ENCODE measurements at regions not wholly inside any gene's neighbourhood (a gene's known extent, or its start where the extent isn't known, plus 50 kb on each side); places are given as distances from the start of the nearest gene placed in this dataset.

DNA sequence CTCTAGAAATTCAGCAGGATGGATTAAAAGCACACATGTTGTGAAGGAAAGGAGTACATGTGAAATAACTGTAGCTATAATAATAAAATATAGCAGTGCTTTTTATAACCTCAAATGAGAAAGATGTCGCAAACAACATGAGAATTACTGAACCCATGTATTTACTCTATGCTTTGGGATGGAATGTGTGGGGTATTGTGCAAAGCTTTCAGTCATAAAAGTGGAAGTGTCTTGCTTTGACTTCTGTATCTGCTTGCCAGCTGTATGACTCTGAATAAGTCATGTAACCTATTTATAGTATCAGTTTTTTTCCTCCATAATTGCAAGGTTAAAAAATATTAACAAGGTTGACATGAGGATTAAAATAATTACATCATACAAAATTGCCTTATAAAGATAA, 519.3 kb upstream of the CADM2 start:
- DNase-seq (ENCODE audit: low read depth in 4 of 4, low spot score in 2 of 4): no peak

DNA sequence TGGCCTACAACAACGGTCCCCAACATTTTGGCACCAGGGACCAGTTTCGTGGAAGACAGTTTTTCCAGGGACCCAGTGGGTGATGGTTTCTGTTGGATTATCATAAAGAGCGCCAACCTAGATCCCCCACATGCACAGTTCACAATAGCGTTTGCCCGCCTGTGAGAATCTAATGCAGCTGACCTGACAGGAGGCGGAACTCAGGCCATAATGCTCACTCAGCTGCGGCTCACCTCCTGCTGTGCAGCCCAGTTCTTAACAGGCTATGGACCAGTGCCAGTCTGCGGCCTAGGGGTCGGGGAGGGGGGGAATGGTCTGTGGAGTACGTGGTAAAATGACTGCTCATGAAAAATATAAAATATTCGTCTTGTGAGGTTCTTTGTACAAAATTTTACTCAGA, 518.5 kb upstream of the CADM2 start:
- no peak for DNase-seq (ENCODE audit: low read depth in 4 of 4, low spot score in 2 of 4)

DNA sequence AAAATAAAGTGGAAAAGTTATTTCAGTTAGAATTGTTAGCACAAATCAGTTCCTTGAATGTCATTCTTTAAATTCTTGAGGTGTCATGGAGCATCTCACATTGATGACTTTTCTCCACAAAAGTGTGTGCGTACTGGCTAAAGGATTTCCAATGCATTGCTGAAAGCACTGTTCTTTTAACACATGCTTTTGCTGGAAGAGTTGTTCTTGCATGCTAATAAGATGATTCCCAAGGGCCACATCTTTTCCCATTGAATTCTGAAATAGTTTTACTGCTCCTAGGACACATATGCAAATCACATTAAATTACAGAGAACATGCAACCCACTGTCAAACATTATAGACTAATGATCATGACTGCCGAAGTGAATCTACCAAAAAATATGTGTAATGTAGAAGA, 516.3 kb upstream of the CADM2 start:
- DNase-seq (ENCODE audit: low read depth in 4 of 4, low spot score in 2 of 4): no peak

DNA sequence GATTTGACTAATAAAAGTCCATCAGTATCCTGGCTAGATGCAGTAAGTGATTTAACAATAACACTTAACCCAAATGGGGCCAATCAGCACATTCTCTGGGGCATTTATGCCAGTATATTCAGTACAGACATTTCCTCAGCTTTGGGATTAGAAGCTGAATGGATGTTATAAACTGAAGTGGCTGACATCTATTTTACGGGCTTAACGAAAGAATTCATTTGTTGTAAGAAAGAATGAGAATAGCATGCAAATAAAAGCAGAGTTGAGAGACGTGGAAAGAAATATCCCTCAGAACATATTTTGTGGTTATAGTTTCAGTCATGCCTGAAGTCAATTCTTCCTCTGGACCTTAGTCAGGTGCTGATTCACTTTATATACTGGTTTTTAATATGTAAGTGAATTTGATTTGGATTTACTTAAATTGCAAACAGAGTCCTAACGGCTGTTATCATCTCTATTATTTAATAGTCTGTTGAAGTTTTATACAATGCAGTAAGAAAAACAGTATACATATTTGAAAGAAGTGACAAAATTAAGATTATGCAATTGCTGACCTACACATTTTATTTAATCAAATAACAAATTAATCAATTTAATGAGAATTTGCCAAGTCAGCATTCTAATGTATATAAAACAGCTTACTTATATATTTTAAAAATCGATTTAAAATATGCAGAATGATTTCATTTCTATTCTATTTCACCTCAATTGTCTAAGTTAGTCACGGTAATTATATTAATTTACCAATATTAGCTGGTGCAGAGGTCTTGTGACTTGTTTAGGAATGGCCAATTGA, 513.9 kb upstream of the CADM2 start:
- no peak for DNase-seq (ENCODE audit: low read depth in 4 of 4, low spot score in 2 of 4)

DNA sequence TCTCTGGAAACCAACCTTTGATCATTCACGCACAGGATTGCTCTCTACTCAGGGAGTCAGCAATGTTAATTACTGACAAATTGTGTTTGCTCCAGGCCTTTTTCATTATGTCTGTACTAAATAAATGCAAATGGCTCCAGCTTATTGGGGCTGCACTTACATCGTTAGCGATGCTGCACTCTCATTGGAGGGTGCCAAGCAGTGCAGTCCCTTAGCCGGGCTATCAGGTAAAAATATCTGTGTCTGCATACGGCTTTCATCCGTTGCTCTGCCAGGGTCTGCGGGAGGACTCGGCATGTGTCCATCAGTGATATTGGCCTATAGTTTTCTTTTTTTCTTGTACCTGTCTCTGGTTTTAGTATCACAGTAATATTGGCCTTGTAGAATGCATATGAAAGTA, 471.5 kb upstream of the CADM2 start:
- no peak for DNase-seq (ENCODE audit: low read depth in 4 of 4, low spot score in 2 of 4)

DNA sequence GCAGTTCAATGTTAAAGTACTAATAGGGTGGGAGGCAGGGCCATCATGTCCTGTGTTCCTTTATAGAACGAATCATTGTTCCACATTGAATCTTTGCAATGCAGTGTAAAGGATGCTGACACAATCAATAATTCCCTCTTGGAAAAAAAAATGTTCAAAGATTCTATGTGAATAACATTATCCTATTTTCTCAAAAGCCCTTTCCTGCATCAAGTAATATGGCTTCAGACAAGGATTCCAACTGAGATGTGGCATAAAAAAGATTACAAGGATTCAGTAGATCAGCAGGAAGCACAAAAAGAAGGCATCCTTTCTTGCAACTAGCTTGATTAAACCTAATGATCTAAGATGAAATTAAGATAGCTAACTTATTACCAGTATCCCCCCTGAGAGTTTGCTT, 454.0 kb upstream of the CADM2 start:
- no peak for DNase-seq (ENCODE audit: low read depth in 4 of 4, low spot score in 2 of 4)

DNA sequence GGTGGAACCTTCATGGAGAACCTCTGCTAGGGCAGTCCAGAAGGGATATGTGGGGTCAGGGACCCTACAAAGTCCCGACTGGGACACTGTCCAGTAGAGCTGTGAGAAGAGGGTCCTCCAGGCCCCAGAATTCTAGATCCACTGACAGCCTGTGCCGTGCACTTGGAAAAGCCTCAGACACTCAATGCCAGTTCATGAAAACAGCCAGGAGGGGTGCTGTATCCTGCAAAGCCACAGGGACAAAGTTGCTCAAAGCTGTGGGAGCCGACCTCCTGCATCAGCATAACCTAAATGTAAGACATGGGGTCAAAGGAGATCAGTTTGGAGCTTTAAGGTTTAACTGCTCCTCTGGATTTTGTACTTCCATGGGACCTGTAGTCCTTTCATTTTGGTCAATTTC, 448.8 kb upstream of the CADM2 start:
- DNase-seq (ENCODE audit: low read depth in 4 of 4, low spot score in 2 of 4): no peak

DNA sequence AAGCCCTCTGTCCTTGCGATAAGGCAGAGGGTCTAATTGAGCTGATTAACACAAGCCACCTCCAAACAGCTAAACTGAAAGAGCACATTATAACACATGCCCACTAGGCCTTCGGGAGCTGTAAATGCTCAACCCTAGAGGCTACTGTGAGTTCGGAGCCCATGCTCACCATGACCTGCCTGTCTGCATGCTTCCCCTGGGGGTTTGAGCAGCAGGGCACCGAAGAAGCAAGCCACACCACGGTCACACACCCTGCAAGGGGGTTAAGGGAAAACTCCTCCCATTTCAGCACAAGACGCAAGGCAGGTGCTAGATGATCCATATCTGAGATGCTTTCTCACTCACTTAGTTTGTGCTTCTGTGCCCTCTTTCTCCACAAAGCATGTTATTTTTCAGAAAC, 435.9 kb upstream of the CADM2 start:
- DNase-seq (ENCODE audit: low read depth in 4 of 4, low spot score in 2 of 4): no peak

DNA sequence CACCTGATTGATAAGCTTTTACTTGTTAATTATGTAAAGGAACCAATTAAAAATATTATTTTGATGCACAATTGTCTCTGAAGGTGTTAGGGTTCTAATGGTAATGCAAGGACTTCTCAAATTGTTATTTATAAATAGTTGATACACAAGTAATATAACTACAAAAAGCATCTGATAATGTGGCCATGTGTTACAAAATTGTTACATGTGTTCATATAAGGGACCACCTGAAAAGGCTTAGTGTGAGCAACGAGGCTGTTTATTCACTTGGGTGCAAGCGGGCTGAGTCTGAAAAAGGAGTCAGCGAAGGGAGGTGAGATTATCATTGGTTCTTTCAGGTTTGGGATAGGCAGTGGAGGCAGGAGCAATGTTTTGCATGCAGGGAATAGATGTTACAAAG, 421.9 kb upstream of the CADM2 start:
- no peak for DNase-seq (ENCODE audit: low read depth in 4 of 4, low spot score in 2 of 4)

DNA sequence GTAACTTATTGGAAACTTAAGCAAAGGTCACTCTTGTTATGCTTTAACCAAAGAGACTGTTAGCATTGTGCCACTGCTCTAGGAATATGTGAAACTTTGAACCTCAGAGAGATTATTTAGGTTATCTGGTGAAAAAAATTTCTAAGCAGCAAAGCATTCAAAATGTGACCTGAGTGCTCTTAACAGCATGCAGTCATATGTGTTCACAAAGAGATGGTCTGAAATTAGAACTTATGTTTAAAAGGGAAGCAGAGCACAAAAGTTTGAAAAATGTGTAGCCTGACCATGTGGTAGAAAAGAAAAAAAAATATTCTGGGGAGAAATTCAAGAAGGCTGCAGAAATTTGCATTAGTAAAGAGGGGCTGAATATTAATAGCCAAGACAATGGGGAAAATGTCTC, 420.2 kb upstream of the CADM2 start:
- DNase-seq (ENCODE audit: low read depth in 4 of 4, low spot score in 2 of 4): no peak

DNA sequence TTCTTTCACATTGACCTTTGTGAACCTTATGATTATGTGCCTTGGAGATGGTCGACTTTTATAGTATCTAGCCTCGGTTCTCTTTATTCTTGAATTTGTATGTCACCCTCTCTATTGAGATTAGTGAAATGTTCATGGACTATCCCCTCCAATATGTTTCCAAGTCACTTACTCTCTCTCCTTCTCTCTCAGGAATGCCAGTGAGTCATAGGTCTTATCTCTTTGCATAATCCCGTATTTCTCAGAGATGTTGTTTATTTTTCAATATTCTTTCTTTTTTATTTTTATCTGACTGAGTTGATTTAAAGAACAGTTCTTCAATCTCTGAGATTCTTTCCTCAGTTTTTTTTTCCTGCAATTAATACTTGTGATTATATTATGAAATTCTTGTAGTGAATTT, 411.6 kb upstream of the CADM2 start:
- no peak for DNase-seq (ENCODE audit: low read depth in 4 of 4, low spot score in 2 of 4)

DNA sequence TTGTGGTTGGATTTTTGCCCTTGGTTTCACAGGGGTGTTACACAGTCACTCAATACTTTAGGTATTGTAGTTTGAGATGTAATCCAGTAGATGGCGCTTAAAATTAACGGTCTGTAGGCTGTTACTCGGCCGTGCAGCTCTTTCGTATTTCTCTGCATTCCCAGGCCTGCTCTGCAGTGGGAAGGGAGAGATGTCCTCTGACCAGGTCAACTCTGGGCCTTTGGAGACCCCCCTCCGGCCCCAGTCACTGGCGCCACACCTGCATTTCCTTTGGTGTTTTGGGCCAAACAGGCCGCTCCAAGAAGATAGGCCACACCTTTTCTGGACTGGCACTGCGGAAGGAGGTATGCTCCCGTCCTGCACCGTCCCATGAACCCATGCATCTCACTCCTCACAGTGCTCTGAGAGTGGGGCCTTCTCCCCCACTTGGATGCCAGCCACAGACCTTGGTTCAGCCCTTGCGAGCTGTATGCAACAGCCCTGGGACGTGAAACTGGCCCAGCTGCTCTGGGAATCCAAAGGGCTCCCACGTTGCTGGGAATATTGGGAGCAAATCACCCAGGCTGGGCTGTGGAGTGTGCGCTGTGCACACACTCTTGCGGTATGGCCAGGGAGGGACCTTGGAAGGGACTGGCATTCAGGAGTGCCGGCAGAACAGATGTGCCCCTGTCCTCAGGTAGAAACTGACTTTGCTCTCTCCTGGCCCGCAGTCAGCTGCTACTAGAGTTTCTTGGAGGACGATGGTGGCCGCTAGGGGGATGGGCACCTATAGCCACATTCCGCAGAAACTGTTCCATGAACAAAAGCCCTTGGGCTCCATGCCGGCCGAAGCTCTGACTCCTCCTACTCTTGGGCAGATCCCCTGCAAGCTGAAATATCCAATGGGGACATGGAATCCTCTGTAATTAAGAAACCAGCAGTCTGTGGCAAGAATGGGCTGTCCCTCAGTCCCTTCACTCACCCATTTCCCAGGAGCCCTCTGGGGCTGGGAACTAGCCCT, 410.5 kb upstream of the CADM2 start:
- DNase-seq (ENCODE audit: low read depth in 4 of 4, low spot score in 2 of 4): peak in 2 of 4 donors; percentile 0 to 1

DNA sequence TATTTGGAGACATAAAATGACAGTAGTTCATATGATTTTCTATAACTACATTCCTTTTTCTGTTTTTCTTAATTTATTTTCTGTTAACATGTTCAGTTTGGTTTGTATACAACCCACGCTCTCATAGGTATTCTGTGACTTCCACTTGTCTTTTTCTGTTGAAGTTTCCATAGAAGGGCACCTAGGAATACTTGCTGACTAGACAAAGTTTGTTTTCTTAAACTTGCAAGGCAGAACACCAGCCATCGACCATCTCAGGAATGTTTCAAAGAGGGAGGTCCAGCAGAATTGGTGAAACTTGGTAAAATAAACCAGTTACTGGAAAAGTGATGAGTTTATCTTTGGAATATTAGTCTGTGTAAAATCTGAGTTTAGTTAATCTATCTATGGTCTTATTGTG, 403.2 kb upstream of the CADM2 start:
- DNase-seq (ENCODE audit: low read depth in 4 of 4, low spot score in 2 of 4): no peak

DNA sequence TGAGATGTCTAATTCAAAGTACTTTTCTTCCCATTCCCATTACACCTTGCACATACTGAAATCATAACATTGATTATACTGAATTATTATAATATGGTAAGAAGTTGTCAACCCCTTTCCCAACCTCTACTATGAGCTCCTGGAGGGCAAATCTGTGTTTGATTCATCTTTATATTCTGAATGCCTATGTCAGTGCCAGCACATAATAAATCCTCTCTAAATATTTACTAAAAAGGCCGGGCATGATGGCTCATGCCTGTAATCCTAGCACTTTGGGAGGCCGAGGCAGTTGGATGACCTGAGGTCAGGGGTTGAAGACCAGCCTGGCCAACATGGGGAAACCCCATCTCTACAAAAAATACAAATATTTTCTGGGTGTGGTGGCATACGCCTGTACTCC, 392.5 kb upstream of the CADM2 start:
- DNase-seq (ENCODE audit: low read depth in 4 of 4, low spot score in 2 of 4): no peak

DNA sequence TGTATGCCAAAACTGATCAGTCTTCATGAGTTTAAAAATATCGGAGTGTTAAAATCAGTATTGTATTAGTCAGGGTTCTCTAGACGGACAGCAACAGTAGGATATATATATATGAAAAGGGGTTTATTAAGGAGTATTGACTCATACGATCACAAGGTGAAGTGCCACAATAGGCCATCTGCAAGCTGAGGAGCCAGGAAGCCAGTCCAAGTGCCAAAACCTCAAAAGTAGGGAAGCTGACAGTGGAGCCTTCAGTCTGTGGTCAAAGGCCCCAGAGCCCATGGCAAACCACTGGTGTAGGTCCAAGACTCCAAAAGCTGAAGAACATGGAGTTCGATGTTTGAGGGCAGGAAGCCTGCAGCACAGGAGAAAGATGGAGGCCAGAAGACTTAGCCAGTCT, 391.0 kb upstream of the CADM2 start:
- DNase-seq (ENCODE audit: low read depth in 4 of 4, low spot score in 2 of 4): no peak

DNA sequence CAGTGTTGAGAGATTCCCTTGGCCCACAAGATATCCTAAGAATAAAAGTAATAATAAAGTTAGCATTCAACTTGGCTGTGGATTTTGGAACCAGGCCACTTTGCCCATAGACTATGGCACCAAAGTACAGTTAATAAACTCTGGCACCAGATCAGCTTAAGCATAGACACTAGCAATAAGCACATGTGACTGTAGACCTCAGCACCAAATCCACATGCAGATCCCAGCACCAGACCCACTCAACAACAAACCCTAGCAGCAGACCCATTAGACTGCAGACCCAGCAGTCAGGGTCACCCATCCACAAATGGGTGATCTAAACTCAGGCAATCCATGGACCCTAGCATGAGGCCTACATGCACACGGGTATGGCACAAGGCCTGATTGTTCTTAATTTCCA, 384.8 kb upstream of the CADM2 start:
- DNase-seq (ENCODE audit: low read depth in 4 of 4, low spot score in 2 of 4): no peak

DNA sequence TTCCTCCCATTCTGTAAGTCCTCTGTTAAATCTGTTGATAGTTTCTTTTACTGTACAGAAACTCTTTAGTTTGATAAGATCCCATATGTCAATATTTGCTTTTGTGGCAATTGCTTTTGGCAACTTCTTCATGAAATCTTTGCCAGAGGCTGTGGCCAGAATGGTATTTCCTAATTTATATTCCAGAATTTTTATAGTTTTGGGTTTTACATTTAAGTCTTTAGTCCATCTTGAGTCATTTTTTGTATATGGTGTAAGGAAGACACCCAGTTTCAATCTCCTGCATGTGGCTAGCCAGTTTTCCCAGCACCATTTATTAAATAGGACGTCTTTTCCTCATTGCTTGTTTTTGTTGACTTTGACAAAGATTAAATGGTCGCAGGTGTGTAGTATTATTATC, 372.4 kb upstream of the CADM2 start:
- DNase-seq (ENCODE audit: low read depth in 4 of 4, low spot score in 2 of 4): no peak

DNA sequence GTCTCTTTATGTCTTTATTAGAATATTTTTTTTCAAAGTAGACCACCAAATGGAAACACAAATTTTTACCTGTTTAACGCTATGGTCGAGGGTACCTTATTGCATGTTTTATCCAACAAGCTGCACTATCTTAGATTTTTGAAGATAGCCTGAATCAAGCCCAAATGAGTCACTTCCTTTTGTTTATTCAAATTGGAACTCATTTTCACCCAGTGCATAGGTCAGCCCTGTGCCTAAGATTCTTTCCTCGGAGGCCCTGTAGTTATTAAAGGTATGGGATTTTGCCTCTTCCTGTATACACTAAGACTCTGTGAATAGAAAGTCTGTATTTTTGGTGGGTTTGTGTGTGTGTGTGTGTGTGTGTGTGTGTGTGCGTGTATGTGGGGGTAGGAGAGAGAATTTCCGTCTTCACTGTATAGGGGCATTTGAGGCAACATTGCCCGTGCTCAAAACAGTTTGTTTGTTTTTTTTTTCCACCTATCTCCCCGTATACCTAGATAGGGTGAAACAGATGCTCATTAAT, 358.0 kb upstream of the CADM2 start:
- DNase-seq (ENCODE audit: low read depth in 4 of 4, low spot score in 2 of 4): no peak

DNA sequence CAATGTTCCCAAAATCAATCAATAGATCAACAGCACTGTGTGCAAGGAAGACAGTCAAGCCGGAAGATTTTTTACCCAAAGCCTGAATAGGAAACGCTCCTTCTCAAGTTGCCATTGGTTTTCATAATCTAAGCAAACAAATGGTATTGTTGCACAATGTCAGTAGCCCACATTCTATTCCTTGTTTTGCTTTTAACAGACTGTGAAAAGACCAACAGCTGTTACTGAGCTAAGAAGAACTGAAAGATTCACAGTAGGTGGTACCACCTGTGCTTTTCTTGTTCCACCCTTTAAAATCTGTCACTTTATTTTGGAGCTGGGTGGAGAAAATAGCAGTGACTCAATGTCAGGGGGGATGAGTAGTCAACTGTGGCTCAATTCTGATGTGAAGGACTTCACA, 357.5 kb upstream of the CADM2 start:
- no peak for DNase-seq (ENCODE audit: low read depth in 4 of 4, low spot score in 2 of 4)

DNA sequence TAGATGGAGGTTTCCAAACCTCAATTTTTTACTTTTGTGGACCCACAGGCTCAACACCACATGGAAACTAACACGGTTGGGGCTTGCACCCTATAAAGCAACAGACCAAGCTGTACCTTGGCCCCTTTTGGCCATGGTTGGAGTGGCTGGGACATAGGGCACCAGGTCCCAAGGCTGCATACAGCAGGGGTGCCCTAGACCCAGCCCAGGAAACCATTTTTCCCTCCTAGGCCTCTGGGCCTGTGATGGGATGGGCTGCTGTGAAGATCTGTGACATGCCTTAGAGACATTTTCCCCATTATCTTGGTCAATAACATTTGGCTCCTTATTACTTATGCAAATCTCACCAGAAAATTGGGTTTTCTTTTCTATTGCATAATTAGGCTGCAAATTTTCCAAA, 337.0 kb upstream of the CADM2 start:
- DNase-seq (ENCODE audit: low read depth in 4 of 4, low spot score in 2 of 4): no peak

DNA sequence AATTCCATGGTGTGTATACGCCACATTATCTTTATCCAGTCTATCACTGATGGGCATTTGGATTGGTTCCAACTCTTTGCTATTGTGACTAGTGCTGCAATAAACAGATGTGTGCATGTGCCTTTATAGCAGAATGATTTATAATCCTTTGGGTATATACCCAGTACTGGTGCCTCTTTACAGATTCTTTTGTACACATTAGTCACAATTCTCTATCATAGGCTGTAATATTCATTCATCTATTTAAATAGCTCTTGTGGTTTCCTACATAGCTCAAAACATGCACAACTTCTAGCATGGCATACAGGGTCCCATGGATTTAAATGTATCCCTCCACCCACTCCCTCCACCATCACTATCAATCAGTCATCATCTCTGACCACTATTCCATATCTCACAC, 324.1 kb upstream of the CADM2 start:
- no peak for DNase-seq (ENCODE audit: low read depth in 4 of 4, low spot score in 2 of 4)

DNA sequence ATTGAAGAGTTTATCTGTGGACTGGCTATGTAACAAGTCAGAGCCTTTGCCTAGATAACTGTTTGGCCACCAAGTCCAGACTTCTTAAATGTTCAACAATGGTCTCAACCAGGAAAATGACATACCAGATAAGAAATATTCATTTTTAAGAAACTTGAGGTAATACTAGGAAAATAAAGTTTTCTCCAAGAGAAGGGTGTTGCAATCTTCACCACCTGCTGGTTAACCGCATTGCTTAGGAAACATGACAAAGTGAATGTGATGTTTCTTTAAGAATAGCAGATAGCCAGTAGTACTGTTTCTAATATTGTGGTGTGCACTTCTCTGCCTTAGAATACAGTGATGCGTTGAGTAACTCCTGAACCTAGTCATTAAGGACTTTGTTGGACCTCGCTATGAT, 321.5 kb upstream of the CADM2 start:
- no peak for DNase-seq (ENCODE audit: low read depth in 4 of 4, low spot score in 2 of 4)
